HG03108 (cell line): ENCODE measurements at regions not wholly inside any gene's neighbourhood (a gene's known extent, or its start where the extent isn't known, plus 50 kb on each side); places are given as distances from the start of the nearest gene placed in this dataset.

Experiments used
- ATAC-seq: cut with Tn5 transposase; IDR thresholded peaks from one replicate; pipeline ENCODE4 v1.9.1; 2021; ENCODE audit warnings: moderate library complexity; ENCODE audit not compliant: unreplicated experiment

DNA sequence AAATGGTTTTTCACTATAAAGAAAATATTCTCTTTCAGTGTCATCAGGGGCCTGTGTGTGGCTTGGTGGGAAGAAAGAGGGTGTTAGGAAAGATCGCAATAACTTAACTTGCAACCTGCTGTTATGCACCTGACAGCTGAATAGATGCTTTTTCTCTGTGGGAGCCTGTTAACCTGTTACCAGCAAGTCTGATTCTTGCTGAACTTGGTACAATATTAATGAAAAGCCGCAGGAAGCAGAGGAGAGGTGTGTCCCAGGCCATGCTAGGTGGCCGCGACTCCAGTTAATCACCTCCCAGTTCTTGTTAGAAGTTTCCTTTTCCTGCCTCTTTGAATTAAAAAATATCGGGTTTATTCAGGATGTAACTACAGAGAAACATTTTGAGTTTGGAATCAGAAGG is 494.8 kb upstream of the AGA start:
- ATAC-seq = no peak

GRCh38 chr4:177938226-177938625 is 496.0 kb upstream of the AGA start:
- no peak for ATAC-seq

GRCh38 chr4:177945268-177945667 is 503.0 kb upstream of the AGA start:
- no peak for ATAC-seq

- ATAC-seq = no peak
Observed at GRCh38 chr4:177947607-177948006, 505.4 kb upstream of the AGA start.

GRCh38 chr4:177948853-177949252 is 506.6 kb upstream of the AGA start:
- no peak for ATAC-seq

- no peak for ATAC-seq
Observed at GRCh38 chr4:177951026-177951425, 508.8 kb upstream of the AGA start.

DNA sequence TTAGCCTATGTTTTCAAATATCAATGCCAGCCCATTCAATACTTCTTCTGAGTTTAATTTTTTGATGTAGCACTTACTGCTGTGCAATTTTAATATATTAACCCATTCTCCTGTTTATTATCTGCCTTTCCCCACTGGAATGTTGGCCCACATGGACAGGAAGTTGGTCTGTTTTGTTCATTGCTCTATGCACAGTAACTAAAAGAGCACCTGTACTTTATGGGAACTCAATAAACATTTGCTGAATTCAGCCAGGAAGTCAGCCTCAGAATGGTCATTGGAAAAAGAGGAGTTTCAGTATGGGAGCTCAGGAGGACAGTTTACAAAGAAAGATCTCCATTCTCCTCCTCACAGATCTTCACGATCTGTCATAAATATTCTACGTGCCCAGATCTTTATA is 510.5 kb upstream of the AGA start:
- ATAC-seq = no peak

- no peak for ATAC-seq
Observed at GRCh38 chr4:177957596-177958360, 515.5 kb upstream of the AGA start.

GRCh38 chr4:177960566-177960965 is 518.3 kb upstream of the AGA start:
- ATAC-seq = no peak

DNA sequence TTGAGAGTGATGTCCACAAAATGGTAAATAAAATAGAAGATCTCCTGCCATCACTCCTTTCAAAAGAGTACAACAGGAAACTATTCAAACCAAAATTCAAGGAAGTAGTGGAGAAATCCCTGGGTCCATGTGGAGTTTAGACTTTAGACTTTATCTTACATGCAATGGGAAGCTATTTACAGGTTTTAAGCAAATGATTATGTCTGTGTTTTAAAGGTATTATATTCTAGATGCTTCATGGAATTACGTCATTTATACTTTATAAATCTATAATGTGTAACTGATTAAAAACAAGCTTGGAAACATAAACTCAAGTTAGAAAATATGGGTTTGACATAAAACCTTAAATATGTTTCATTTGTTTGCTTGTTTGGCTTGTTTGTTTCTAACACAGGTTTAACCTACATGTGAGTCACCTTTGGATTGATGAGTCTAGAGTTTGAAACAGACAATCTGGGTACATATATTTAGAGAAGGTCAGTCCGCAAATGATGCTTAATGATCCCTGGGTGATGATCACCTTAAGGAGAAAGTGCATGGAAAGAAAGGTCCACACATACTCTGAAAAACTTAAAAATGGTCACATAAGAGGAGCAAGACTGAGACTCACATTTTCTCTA is 519.6 kb upstream of the AGA start:
- ATAC-seq = no peak

- ATAC-seq = no peak
Observed at GRCh38 chr4:177964061-177964460, 521.8 kb upstream of the AGA start.

DNA sequence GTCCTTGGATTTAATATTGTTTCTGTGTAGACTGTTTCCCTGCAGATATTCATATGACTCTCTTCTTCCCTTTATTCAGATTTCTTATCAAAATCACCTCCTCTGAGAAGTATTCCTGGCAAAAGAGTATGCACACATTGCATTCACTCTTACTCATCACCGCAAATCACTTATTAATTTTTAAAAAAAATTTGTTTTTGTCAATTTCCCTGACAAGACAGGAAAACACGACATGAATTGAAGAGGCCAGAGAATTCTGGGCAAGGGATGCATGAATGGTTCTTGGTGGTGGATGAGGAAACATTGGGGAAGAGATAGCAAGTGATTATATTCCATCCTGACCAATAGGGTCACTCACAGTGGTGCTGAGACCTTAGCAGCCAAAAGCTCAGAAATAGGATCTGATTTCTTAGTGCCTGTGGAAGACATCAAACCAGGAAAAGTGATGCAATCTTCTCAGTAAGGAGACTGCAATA is 522.5 kb upstream of the AGA start:
- ATAC-seq = no peak

DNA sequence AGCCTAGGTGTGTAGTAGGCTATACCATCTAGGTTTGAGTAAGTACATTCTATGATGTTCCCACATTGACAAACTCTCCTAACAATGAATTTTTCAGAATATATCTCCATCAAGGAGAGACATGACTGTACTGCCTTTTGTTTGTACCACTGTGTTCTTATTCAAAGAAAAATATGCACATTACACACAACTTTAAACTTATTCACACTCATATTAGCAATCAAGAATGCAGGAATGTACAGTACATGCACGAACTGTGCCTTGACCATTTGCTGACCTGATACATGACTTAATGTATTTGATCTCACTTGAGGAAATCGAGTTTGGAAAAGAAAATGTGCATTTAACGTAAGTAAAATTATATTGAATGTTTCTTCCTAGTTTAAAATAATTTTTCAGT is 525.1 kb upstream of the AGA start:
- no peak for ATAC-seq

DNA sequence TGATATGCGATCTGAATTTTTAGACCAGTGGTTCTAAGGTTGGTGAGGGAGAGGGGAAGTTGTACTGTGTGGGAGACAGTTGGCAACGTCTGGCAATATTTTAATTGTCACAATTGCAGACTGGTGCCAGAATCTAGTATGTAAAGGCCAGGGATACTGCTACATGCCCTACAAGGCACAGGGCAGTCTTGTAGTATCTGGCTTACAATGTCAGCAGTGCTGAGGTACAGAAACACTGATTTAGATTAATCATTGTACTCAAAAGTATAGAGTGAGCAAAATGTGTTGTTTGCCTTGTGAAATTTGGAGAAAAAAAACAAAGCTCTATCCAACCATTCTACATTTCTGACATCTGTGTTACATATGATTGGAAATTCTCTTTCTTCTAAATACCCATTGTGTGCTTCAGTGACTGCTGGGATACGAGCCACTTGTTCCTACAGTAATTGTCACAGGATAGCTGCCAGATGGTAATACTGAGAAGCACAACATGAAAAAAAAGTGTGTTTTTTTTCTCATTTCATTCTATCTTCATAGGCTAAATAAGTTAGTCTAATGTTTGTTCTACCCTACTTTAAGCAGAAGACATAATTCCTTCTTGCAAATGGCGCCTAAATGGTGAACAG is 526.7 kb upstream of the AGA start:
- no peak for ATAC-seq

- ATAC-seq = no peak
Observed at GRCh38 chr4:177974461-177974860, 532.2 kb upstream of the AGA start.

DNA sequence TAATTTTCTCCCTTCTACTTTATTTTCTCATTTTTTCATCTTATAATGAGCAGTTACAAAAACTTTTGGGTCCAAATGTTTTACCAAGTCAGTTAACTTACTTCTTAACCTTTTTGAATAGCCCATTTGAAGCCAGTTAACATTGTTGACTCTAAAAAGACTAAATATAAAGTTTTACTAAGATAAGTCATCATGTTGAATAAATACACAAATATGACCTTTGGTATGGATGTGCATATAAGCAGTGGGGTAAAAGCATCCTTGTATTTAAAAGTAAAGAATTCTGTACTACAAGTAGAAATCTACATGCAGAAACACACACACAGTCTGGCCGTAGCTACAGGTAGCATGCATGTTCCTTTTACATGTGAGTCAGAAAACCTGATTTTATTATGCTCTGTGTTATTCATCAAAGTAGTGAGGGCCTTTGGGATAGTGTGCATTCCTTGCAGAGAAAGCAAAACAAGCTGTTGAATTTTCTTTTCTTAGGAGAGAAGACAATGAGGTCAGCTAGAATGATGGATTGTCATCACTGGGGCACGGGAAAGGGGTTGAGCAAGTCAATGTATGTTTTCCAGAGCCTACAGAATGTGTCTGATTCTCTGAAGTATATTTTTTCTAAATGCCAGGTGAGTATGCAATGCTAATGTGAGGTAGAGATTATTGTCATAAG is 533.2 kb upstream of the AGA start:
- no peak for ATAC-seq

- no peak for ATAC-seq
Observed at GRCh38 chr4:177986236-177986635, 544.0 kb upstream of the AGA start.

DNA sequence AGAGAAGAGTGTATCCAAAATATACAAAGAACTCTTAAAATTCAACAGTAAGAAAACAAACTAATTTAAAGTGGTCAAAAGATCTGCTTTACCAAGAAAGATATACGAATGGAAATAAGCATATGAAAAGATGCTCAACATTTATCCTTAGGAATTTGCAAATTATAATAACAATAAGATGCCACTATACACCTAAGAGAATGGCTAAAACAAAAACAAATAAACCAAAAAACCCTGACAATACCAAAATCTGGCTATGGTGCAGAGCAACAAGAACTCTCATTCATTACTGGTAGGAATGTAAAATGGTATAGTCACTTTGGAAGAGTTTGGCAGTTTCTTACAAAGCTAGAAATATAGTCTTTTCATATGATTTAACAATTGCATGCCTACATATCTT is 545.7 kb upstream of the AGA start:
- no peak for ATAC-seq

DNA sequence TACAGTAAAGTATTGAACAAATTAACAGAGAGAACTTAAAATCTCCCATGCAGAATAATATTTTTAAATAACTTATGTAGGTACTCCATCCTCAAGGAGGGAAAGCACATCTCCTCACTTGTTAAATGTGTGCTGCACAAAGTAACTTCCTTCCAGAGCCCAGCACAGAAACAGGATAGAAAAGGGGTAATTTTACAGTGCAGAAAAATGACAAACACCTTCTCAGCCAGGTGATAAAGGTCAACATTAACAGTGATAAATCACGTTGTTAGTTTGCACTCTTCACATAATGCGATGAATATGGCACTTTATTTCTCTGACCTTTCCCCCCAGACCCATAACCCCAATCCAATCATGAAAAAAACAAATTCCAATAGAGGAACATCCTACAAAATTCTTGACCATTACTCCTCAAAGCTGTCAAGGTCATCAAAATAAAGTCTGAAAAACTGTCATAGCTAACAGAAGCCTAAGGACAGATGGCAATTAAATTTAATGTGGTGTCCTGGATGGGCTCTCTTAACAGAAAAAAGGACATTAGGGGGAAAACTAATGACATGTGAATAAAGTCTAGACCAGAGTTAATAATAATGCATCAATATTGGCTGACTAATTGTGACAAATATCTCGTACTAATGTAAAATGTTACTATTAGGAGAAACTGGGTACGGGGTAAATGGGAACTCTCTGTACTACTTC is 547.4 kb upstream of the AGA start:
- ATAC-seq = no peak

GRCh38 chr4:178003098-178003657 is 560.9 kb upstream of the AGA start:
- no peak for ATAC-seq

DNA sequence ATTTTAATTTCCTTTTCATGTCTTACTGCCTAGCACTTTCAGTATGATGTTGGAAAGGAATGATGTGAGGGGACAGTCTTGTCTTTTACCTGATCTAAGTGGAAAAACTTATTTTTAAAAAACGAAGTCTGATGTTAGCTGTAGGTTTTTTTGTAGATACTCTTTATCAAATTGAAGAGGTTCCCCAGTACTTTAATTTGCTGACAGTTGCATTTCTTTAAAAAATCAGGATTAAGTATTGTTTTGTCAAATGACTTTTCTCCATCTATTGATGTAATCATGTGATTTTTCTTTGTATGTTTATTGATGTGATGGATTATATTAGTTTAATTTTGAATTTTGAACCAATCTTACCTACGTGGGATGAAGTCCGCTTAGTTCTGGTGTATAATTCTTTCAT is 568.4 kb upstream of the AGA start:
- ATAC-seq = no peak
